Ovary (tissue), 3 donors: ENCODE measurements at regions not wholly inside any gene's neighbourhood (a gene's known extent, or its start where the extent isn't known, plus 50 kb on each side); places are given as distances from the start of the nearest gene placed in this dataset.

Experiments
- EP300 ChIP-seq: sonication (generic); formaldehyde crosslinking; IDR thresholded peaks from one replicate; pipeline ENCODE4 v1.6.1; 2017; ENCODE audit warnings: antibody characterized with exemption
- TF ChIP-seq, protein P1 (sequence below), 3 donors: fragments of 450-650 bp in 2 of 3; fragments of 200-600 bp in 1 of 3; IDR thresholded peaks; one replicate each; pipeline versions ENCODE4 v1.5.1 to v1.8.0; 2016 to 2022; ENCODE audit warnings: antibody characterized with exemption in 3 of 3, mild to moderate bottlenecking in 1 of 3
- donor health status: DM: no; HTN: no; CAD: no.

GRCh38 chr12:13687633-13688032, 293.8 kb downstream of the GRIN2B start:
- TF ChIP-seq, protein P1, sequence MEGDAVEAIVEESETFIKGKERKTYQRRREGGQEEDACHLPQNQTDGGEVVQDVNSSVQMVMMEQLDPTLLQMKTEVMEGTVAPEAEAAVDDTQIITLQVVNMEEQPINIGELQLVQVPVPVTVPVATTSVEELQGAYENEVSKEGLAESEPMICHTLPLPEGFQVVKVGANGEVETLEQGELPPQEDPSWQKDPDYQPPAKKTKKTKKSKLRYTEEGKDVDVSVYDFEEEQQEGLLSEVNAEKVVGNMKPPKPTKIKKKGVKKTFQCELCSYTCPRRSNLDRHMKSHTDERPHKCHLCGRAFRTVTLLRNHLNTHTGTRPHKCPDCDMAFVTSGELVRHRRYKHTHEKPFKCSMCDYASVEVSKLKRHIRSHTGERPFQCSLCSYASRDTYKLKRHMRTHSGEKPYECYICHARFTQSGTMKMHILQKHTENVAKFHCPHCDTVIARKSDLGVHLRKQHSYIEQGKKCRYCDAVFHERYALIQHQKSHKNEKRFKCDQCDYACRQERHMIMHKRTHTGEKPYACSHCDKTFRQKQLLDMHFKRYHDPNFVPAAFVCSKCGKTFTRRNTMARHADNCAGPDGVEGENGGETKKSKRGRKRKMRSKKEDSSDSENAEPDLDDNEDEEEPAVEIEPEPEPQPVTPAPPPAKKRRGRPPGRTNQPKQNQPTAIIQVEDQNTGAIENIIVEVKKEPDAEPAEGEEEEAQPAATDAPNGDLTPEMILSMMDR (IDR thresholded peaks at IDR 0.05): no peak
- TF ChIP-seq EP300: no peak
